Common myeloid progenitor, CD34-positive (primary cell): ENCODE measurements at regions not wholly inside any gene's neighbourhood (a gene's known extent, or its start where the extent isn't known, plus 50 kb on each side); places are given as distances from the start of the nearest gene placed in this dataset.

Experiments used
- CTCF ChIA-PET: fragments of 350-600 bp; sonication (Branson Sonifier 250); formaldehyde crosslinking; loops from one replicate; lab custom pipeline; 2021; ENCODE audit warnings: antibody characterized with exemption; lab: Charles Lee
- POLR2A ChIA-PET: fragments of 350-600 bp; sonication (Branson Sonifier 250); formaldehyde crosslinking; loops from one replicate; lab custom pipeline; 2021; ENCODE audit warnings: antibody characterized with exemption; lab: Charles Lee
- DNase-seq, 3 donors: peaks; one replicate each; pipeline versions ENCODE4 v3.0.0 to v3.0.0-alpha.2; 2013
- H3K27ac ChIP-seq, 2 experiments: 1 replicate in 1 of 2; 2 replicates in 1 of 2; pipeline ENCODE4 v1.7.0; 2013; ENCODE audit warnings: inconsistent platforms in 2 of 2, low read length in 2 of 2, mild to moderate bottlenecking in 2 of 2, low read depth in 1 of 2, moderate library complexity in 1 of 2; ENCODE audit not compliant: severe bottlenecking in 2 of 2, insufficient read depth in 1 of 2, poor library complexity in 1 of 2
- H3K27me3 ChIP-seq, 5 experiments: replicated peaks in 2 of 5; 1 replicate in 3 of 5; 2 replicates in 2 of 5; pipeline versions ENCODE4 v1.6.1 to v1.7.0; 2013; ENCODE audit warnings: low read length in 4 of 5, mild to moderate bottlenecking in 2 of 5, moderate library complexity in 2 of 5, inconsistent platforms in 1 of 5; ENCODE audit not compliant: insufficient read depth in 5 of 5, control insufficient read depth in 4 of 5
- H3K36me3 ChIP-seq, 4 experiments: 1 replicate in 2 of 4; 2 replicates in 2 of 4; pipeline versions ENCODE4 v1.6.1 to v1.7.0; 2013; ENCODE audit warnings: low read length in 3 of 4, control low read depth in 1 of 4, mild to moderate bottlenecking in 1 of 4; ENCODE audit not compliant: control insufficient read depth in 4 of 4, insufficient read depth in 4 of 4
- H3K4me1 ChIP-seq, 4 experiments: 1 replicate in 3 of 4; 2 replicates in 1 of 4; pipeline versions ENCODE4 v1.6.1 to v1.7.1; 2013; ENCODE audit warnings: low read length in 3 of 4, mild to moderate bottlenecking in 3 of 4, control low read depth in 1 of 4, inconsistent platforms in 1 of 4, moderate library complexity in 1 of 4; ENCODE audit not compliant: control insufficient read depth in 4 of 4, insufficient read depth in 4 of 4; ENCODE audit errors: control extremely low read depth in 1 of 4
- H3K4me3 ChIP-seq, 7 experiments: 1 replicate in 4 of 7; 2 replicates in 3 of 7; pipeline versions ENCODE4 v1.5.1 to v1.7.0; 2013; ENCODE audit warnings: mild to moderate bottlenecking in 7 of 7, low read length in 6 of 7, moderate library complexity in 6 of 7, inconsistent platforms in 2 of 7, low read depth in 2 of 7, control low read depth in 1 of 7; ENCODE audit not compliant: insufficient read depth in 4 of 7, control insufficient read depth in 1 of 7; ENCODE audit errors: extremely low read depth in 1 of 7
- H3K9me3 ChIP-seq, 5 experiments: 1 replicate in 4 of 5; 2 replicates in 1 of 5; pipeline versions ENCODE4 v1.6.1 to v1.7.1; 2013; ENCODE audit warnings: low read length in 4 of 5, mild to moderate bottlenecking in 2 of 5, inconsistent platforms in 1 of 5, low read depth in 1 of 5, moderate library complexity in 1 of 5; ENCODE audit not compliant: control insufficient read depth in 4 of 5, insufficient read depth in 2 of 5; ENCODE audit errors: control extremely low read depth in 1 of 5
- WGBS: methylation state at CpG from one replicate; pipeline ENCODE4 v1.1.5; 2013; ENCODE audit not compliant: insufficient coverage; 5-methylcytosine and 5-hydroxymethylcytosine counted together

DNA sequence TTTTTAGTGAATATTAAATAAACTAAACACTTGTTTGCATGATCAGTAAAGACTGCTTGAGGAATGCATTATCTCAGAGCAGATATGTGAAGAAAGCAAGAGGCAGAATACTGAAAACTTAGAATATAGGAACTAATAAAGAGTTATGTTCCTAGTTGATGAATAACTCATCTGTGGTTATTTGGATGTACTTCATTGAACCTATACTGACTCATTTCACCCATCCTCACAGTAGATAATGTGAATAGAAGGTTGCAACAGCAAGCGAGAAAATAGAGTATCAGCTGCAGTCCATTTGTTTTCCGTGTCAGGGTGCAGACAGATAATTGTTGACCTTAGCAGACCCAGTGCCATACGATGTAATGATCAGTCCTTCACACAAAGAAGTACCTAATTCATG lies 945.7 kb upstream of the LRRTM1 start:
- no peaks in the 10 kb centered on the region for H3K27me3 ChIP-seq
- ChIA-PET CTCF (interaction anchor here (1.0 kb wide), 1 partner anchor 15 kb away, joined by 3 read pairs; no protein-coding TSS in a partner anchor), POLR2A (no interaction called here)
- no peaks in the 10 kb centered on the region for H3K36me3 ChIP-seq
- H3K4me1 ChIP-seq = no peaks in the 10 kb centered on the region
- H3K4me3 ChIP-seq = no peak overlapping the region
- 100% methylated on average over 1 of the region's 3 CpGs for WGBS
- no peak for DNase-seq
- no peak overlapping the region for H3K27ac ChIP-seq
- H3K9me3 ChIP-seq = no peaks in the 10 kb centered on the region

DNA sequence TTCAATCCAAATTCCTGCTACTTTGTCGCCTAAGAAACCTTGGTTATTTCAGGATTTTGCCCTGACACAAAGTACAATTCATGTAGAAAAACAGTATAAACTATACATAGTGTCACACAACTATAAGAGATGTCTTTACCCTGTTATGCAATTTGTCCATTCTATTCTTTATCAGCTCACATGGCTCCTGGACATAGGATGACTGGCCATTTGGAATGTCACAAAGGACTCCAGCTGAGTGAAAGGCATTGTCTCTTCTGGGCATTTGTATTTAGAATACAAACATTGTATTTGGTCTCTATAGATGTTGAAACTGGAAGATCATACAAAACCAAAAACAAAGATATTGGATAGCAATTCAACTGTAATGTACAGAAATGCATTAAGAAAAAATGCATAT lies 944.6 kb upstream of the LRRTM1 start:
- WGBS = 100% methylated on average over 1 of the region's 1 CpG
- ChIA-PET CTCF (no interaction called here), POLR2A (no interaction called here)
- H3K4me3 ChIP-seq = no peak overlapping the region
- no peaks in the 10 kb centered on the region for H3K27me3 ChIP-seq
- no peaks in the 10 kb centered on the region for H3K4me1 ChIP-seq
- H3K27ac ChIP-seq = no peak overlapping the region
- H3K36me3 ChIP-seq = no peaks in the 10 kb centered on the region
- H3K9me3 ChIP-seq = no peaks in the 10 kb centered on the region
- no peak for DNase-seq

DNA sequence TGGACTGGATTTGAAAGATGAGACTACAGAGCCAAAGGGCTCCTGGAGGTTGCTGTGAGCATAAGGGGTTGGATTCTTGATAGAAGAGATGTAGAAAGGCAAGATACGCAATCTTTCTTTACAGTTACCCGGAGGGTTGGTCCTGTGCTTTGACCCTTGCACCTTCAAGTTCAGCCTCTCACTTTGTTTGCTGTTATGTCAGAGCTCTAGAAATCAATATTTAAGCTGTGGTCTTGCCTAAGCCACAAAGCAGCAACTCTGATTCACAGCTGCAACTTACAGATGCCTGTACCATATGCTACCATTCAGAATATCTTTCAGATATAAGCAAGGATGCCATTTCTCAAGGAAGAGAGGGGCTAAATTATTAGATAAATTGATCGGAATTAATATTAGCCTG lies 943.1 kb upstream of the LRRTM1 start:
- ChIA-PET CTCF (no interaction called here), POLR2A (no interaction called here)
- H3K4me1 ChIP-seq = no peaks in the 10 kb centered on the region
- H3K27ac ChIP-seq = no peak overlapping the region
- no peaks in the 10 kb centered on the region for H3K36me3 ChIP-seq
- no peaks in the 10 kb centered on the region for H3K27me3 ChIP-seq
- no peak for DNase-seq
- no peaks in the 10 kb centered on the region for H3K9me3 ChIP-seq
- no peak overlapping the region for H3K4me3 ChIP-seq
- 94% methylated on average over 2 of the region's 3 CpGs for WGBS

DNA sequence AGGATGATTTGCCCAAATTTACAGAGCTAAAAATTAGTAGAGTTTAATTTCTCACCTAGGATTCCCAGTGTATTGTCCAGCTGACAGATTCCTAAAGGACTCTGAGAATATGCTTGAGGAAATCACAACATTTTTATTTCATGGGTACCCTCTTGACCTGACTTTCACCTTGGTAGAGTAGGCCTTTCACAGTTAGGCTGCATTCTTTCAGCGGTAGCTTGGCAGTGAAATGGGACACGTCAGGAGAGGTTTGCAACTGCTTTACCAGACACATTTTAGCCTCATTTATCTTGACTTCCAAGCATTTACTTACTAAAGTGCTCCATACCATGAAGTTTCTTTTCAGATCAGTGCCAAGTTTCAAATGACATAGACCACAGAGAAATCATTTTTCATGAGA lies 937.9 kb upstream of the LRRTM1 start:
- no peaks in the 10 kb centered on the region for H3K4me1 ChIP-seq
- no peaks in the 10 kb centered on the region for H3K36me3 ChIP-seq
- no peaks in the 10 kb centered on the region for H3K27me3 ChIP-seq
- WGBS = 94% methylated on average over 2 of the region's 2 CpGs
- H3K4me3 ChIP-seq = no peak overlapping the region
- no peak overlapping the region for H3K27ac ChIP-seq
- ChIA-PET POLR2A (no interaction called here), CTCF (no interaction called here)
- DNase-seq = no peak
- no peaks in the 10 kb centered on the region for H3K9me3 ChIP-seq

DNA sequence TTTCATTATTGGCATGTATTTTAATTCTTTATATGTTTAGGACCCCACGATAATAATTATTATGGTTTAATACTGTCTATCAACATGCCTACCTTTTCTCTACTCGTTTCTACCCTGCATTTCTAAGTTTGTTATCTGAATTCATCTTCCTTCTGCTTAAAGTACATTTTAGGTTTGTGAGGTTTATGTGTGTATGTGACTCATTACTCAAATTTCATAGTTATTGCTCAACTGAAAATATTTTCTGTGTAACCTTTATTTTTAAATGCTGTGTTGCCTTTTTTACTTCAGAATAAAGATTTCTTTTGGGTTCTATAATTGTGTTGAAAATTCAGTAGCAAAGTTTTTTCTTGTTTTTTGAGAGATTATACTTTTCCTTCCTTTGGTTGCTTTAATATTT lies 933.9 kb upstream of the LRRTM1 start:
- H3K9me3 ChIP-seq = no peaks in the 10 kb centered on the region
- no peaks in the 10 kb centered on the region for H3K4me1 ChIP-seq
- POLR2A ChIA-PET = no interaction called here
- H3K27ac ChIP-seq = no peak overlapping the region
- no CpG with 5 or more reads among the region's 2 CpGs for WGBS
- DNase-seq = no peak
- CTCF ChIA-PET = no interaction called here
- no peak overlapping the region for H3K4me3 ChIP-seq
- H3K27me3 ChIP-seq = no peaks in the 10 kb centered on the region
- H3K36me3 ChIP-seq = no peaks in the 10 kb centered on the region

DNA sequence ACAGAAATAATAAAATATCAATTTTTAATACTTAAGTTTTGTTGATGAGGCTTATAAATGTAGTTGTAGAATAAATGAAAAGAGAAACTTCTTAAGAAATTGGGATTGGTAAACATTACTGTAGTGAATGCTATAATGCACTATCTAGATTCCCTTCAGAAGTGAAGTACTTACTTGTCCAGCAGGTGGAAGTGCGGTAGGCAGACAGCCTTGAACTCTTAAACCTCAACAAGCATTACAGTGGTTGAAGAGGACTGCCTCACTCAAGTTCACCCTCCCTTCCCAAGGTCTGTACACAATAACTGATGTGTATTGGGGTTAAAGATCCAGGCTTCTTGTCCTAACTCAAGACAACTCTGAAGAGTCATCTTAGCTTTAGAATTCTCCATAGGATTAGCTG lies 931.0 kb upstream of the LRRTM1 start:
- POLR2A ChIA-PET = no interaction called here

DNA sequence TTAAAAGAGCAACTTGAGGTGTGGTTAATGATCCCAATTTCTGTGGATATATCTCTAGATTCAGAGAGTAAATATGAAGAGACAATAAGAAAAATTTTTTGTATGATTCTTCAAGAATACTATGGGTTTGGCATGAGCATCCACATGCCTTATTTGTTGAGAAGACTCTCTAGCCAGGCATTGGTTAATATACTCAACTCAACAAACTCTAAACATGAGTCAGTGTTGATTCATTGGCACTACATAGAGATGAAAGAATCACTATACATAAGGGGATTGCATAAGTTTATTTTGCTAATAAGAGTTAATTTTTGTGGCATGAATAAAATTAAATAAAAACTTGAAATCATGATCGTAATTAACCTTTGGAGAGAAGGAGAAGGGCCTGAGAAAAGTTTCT lies 930.2 kb upstream of the LRRTM1 start:
- no peak overlapping the region for H3K4me3 ChIP-seq
- DNase-seq = no peak
- H3K9me3 ChIP-seq = no peaks in the 10 kb centered on the region
- no CpG with 5 or more reads among the region's 1 CpG for WGBS
- CTCF ChIA-PET = no interaction called here
- no peaks in the 10 kb centered on the region for H3K27me3 ChIP-seq
- no peak overlapping the region for H3K27ac ChIP-seq
- H3K36me3 ChIP-seq = no peaks in the 10 kb centered on the region
- H3K4me1 ChIP-seq = no peaks in the 10 kb centered on the region
- POLR2A ChIA-PET = no interaction called here

More for the DNA sequence above, 931.0 kb upstream of the LRRTM1 start:
- Histone ChIP-seq H3K36me3 (no peaks in the 10 kb centered on the region), H3K9me3 (no peaks in the 10 kb centered on the region), H3K4me3 (no peak overlapping the region), H3K27ac (no peak overlapping the region), H3K4me1 (no peaks in the 10 kb centered on the region), H3K27me3 (no peaks in the 10 kb centered on the region)
- no peak for DNase-seq
- WGBS = 100% methylated on average over 1 of the region's 1 CpG
- CTCF ChIA-PET = no interaction called here
